Putamen (tissue), 1 donor: ENCODE measurements at regions not wholly inside any gene's neighbourhood (a gene's known extent, or its start where the extent isn't known, plus 50 kb on each side); places are given as distances from the start of the nearest gene placed in this dataset.

Source experiments
- DNase-seq: peaks from one replicate; pipeline ENCODE4 v3.0.0-alpha.2; 2016; ENCODE audit warnings: low spot score

DNA sequence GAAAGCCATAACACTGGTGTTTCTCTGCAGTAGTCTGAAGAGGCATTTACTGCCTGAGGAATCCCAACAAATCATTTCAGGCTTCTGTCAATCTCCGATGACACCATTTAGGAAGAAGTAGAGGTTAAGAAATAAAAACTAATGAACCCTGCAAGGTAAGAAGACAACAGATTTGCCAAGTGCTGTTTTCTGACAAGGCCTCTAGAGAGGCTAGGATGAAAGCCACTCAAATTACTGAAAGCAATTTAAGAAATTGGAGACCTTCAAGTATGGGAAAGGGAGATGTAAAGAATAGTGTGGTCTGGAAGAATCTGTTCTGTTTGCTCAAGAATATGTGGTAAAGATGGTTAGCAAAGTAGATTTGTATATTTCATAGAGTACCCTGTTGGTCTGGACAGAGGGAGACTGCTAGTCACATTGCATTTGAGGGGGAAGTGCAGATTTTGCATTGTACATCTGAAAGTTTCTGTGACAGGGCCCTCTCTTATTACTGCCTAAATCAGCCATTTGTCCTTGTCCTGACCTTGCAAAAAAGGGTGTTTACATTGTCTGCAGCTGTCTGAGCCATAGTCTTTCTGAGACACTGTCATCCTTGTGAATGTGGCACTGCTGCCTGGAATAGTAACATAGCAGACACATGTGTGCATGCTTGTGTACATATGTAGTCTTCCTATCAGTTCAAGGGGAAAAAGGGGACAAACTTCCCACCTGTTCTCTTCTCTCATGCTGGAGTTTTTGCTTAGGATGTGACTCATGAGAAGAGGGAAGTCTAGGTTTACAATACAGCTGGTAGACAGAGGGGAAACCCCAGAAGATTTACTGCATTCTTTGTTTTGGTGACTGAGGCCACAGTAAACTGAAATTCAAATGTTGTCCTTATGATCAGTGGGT lies 640.2 kb upstream of the KIRREL3 start:
- no peak for DNase-seq

GRCh38 chr11:127639916-127640315 lies 639.3 kb upstream of the KIRREL3 start:
- no peak for DNase-seq

DNA sequence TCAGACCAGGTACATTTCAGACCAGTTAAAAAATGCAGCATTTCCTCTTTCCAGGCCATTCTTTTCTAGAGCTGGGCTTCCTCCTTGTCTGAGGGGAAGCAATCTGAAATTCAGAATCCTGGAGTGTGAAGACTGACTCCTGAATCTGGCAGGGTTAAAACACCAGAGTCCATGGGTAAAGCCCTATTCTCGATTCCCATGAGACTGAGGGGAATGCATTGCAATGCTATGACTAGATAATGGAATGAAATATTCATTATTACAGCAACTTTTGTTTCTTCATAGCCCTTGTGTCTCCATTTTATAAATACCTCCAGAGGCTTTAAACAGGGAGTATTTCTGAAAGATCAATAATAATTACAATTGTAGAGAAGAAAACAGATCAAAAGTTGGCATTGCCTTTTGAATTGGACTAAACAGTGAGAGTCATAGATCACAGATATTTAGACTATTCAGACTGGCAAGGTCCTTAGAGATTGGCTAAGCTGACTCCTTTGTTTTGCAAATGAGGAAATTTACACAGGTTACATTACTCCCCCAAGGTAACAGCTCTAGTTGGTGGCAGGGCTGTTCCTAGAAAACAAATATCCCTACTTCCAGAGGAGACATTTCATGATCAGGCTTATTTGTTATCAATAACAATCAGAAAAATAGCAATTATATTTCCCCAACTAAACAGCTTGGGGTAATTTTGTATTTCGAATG lies 632.6 kb upstream of the KIRREL3 start:
- no peak for DNase-seq

- DNase-seq: no peak
These were observed 632.0 kb upstream of the KIRREL3 start for GRCh38 chr11:127632546-127632945.

GRCh38 chr11:127631974-127632373 lies 631.4 kb upstream of the KIRREL3 start:
- no peak for DNase-seq

DNA sequence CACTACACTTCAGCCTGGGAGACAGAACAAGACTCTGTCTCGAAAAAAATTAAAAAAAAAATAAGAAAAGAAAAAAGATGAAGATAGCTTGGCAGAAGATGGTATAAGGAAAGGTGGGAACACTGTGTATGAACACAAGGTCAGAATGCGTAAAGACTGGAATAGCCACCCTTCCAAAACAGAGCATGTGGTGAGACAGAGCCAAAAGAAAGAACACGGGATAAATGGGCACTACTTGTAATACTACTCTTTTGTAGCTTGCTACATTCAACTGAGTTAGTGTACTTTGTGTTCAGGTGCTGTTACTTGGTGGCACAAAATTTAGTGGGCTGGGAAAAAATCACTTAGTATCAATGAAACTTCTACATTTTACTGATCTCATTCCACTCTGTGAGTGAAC lies 628.6 kb upstream of the KIRREL3 start:
- DNase-seq: no peak

GRCh38 chr11:127628458-127628785 lies 627.9 kb upstream of the KIRREL3 start:
- DNase-seq: peak; percentile 10

DNA sequence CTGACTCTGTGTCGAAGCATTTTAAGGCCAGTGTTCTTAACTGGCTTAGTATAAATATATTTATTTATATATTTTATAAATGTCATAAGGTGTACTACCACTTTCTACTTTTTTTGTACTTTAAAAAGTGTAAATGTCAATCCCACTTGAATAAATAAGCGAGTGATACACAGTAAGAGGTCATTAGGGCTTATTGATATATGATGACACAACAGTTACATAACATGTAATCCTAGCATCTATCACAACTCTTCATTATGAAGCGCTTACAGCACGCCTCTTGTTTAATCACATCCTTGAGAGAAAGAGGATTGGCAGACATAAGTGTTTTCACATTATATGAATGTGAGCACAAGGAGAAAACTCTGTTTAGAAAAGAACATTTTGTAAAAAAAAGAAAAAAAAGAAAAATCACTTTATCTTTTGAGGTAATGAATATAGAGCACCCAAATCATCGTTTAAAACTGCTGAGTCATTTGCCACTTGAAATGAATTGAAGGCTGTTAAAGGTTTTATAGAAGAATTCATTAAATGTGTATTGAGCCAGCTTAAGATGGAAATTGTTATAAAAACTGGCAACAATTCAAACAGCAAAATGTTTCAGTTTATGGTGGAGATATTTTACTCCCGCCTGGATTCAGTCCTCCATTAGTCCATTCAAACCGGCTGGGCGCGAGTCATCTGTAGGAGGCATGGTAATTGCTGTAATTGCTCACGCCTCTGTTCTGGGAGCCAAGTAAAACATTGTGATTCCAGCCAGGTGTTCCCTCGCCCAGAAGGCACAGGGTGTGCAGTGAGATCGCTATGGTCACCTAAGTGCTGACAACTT lies 627.3 kb upstream of the KIRREL3 start:
- peak; percentile 20 for DNase-seq

DNA sequence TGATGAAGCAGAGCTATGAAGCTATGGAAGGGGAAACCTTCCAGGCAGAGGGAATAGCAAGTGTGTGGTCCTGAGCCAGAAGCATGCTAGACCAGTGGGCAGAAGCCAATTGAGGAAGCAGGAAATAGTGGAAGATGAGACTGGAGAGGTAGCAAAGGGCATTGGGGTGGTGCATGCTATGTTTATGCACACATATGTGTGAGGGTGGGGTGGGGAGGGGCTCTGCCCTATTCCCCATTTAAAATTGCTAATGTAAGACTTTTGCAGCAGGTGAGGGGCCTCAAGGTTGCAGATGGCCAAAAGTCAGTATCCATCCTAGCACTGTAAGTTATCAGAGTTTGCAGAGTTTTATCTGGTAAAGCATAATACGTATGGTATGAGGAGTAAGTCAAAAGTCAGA lies 626.6 kb upstream of the KIRREL3 start:
- no peak for DNase-seq

DNA sequence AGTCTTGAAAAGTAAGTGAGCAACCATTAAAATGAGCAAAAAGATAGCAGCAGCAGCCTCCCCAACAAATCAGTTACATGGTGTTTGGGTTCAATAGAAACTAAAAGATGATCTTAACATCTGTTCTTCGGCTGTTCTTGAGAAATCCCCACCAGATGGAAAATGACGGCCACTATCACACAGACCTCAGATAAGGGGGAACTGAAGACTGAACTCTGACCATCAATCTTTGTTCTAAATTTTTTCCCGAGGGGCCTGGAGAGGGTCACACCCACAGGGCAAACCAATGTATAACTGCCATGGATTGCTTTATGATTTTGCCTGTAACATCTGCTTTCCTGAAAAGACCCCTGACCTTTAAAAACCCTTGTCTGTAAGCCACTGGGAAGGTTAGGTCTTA lies 624.8 kb upstream of the KIRREL3 start:
- DNase-seq: no peak

DNA sequence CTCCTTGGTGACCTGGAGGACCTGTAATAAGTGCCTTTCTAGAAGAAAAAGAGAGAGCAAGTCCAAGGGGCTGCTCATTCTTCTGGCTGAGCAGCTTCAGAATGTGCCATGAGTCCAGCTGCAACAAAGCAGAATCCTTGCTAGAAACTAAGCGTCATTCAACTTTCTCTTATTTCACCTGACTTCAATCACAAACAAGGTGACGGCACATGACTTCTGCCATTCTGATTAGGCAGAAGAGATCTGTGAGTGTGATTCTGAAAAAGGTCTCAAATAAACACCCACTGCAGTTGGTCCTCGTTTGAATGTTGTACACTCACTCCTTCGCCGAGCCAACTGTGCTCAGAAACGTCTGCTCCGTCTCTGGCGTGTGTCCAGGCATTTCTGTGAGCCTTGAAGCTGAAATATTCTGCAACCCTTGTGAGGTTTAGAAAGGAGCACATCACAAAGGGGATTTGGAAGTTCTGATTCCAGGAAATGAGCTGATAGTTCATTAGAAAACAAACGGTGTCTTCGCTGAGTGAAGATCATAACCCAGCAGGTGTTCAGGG lies 623.8 kb upstream of the KIRREL3 start:
- no peak for DNase-seq

- no peak for DNase-seq
These were observed 622.1 kb upstream of the KIRREL3 start for GRCh38 chr11:127622686-127623085.

DNA sequence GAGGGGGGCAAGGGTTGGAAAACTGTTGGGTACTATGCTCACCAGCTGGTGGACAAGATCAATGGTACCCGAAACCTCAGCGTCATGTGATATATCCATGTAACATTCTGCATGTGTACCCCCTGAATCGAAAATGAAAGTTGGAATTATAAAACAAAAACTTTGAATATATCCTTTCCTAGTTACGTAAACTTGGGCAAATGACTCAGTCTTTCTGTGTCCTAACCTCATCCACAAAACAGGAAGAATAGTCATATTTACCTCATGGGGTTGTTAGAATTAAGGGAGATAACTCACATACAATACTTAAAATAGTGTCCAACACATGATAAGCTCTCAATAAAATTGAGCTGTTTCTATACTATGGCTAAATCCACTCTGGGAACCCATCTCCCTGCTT lies 620.1 kb upstream of the KIRREL3 start:
- DNase-seq: no peak

DNA sequence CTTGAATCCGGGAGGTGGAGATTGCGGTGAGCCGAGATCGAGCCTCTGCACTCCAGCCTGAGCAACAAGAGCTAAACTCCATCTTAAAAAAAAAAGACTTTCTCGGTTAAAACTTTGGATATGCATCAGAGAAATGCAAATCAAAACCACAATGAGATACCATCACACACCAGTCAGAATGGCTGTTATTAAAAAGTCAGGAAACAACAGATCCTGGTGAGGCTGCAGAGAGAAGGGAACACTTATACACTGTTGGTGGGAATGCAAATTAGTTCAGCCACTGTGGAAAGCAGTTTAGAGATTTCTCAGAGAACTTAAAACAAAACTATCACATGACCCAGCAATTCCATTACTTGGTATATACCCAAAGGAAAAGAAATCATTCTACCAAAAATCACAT lies 619.4 kb upstream of the KIRREL3 start:
- DNase-seq: no peak

GRCh38 chr11:127618721-127619120 lies 618.2 kb upstream of the KIRREL3 start:
- DNase-seq: no peak

DNA sequence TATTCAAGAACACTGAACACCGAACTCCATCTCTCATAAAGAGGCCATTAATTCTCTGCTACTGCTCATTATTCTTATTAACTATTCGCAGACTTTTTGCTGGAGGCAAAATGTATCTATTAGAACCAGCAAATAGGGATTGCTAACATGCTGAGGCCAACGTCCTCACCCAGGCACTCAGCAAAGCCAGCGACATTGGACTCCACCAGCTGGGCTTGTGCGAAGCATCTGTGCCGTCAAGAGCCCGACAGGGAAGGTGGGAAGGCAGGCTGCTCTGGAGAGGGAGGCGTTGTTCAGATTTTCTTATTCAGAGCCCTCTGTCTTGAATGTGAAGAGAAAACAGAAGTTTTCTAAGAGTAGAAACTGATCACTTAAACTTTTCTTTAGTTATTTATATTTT lies 615.6 kb upstream of the KIRREL3 start:
- DNase-seq: no peak

GRCh38 chr11:127612607-127613006 lies 612.0 kb upstream of the KIRREL3 start:
- DNase-seq: no peak

- no peak for DNase-seq
These were observed 608.6 kb upstream of the KIRREL3 start for GRCh38 chr11:127609025-127609773.

GRCh38 chr11:127607487-127608085 lies 607.0 kb upstream of the KIRREL3 start:
- no peak for DNase-seq

GRCh38 chr11:127601578-127601977 lies 601.0 kb upstream of the KIRREL3 start:
- no peak for DNase-seq

DNA sequence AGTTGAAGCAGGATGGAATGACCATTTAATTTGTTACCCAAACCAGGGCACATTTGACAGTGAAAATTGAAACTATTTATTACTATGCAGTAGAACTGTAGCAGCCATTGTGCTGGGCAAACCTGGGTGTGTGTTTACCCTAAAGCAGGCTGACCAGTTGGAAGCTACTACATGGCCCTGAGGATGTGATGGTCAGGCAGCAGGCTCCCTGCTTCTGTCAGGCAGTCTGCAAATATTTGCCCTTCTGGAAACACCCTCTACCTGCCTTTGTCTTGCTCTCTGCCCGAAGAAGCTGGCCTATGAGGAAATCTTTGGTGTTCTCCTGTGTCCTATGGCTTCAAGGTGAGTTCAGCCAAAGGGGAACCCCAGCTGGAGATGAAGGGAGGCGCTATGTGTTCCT lies 600.1 kb upstream of the KIRREL3 start:
- no peak for DNase-seq
